CD14-positive monocyte (primary cell): ENCODE measurements at regions not wholly inside any gene's neighbourhood (a gene's known extent, or its start where the extent isn't known, plus 50 kb on each side); places are given as distances from the start of the nearest gene placed in this dataset.

Experiments
- DNase-seq, 3 donors: peaks; one replicate each; pipeline ENCODE4 v3.0.0-alpha.2; 2011 to 2022
- H2AFZ ChIP-seq: 2 replicates; pipeline ENCODE4 v1.6.0; 2012; ENCODE audit warnings: mild to moderate bottlenecking, low read depth, low read length, inconsistent platforms; ENCODE audit not compliant: insufficient read depth, poor library complexity, severe bottlenecking
- H3K27ac ChIP-seq, 2 donors: 1 replicate in 1 of 2; 2 replicates in 1 of 2; pipeline ENCODE4 v1.5.1; 2012 to 2013; ENCODE audit warnings: low read length in 2 of 2, control low read depth in 1 of 2, inconsistent platforms in 1 of 2, low read depth in 1 of 2, mild to moderate bottlenecking in 1 of 2
- H3K27me3 ChIP-seq, 2 donors: one replicate each; pipeline versions ENCODE4 v1.6.0 to v1.6.1; 2011 to 2013; ENCODE audit warnings: low read length in 2 of 2; ENCODE audit not compliant: control insufficient read depth in 2 of 2, insufficient read depth in 2 of 2
- H3K36me3 ChIP-seq, 2 donors: replicated peaks in 1 of 2; 1 replicate in 1 of 2; 2 replicates in 1 of 2; pipeline versions ENCODE4 v1.5.1 to v1.6.1; 2012 to 2013; ENCODE audit warnings: low read length in 2 of 2, control low read depth in 1 of 2, inconsistent platforms in 1 of 2, mild to moderate bottlenecking in 1 of 2; ENCODE audit not compliant: insufficient read depth in 2 of 2, control insufficient read depth in 1 of 2
- H3K4me1 ChIP-seq, 2 donors: 1 replicate in 1 of 2; 2 replicates in 1 of 2; pipeline versions ENCODE4 v1.5.1 to v1.6.1; 2012 to 2013; ENCODE audit warnings: low read length in 2 of 2, control low read depth in 1 of 2, inconsistent platforms in 1 of 2, mild to moderate bottlenecking in 1 of 2, moderate library complexity in 1 of 2; ENCODE audit not compliant: insufficient read depth in 2 of 2, control insufficient read depth in 1 of 2
- H3K4me2 ChIP-seq: replicated peaks from 2 replicates; pipeline ENCODE3; 2012; ENCODE audit warnings: low read length, moderate library complexity, mild to moderate bottlenecking; ENCODE audit not compliant: poor library complexity, severe bottlenecking; ENCODE audit errors: extremely low read depth
- H3K4me3 ChIP-seq, 3 experiments: fragments of 200-600 bp in 1 of 3; sonication (generic) in 1 of 3; replicated peaks in 1 of 3; 1 replicate in 2 of 3; 2 replicates in 1 of 3; pipeline ENCODE4 v1.5.1; 2011 to 2013; ENCODE audit warnings: low read length in 3 of 3, mild to moderate bottlenecking in 3 of 3, control low read depth in 2 of 3, low read depth in 2 of 3, inconsistent platforms in 1 of 3, moderate library complexity in 1 of 3
- H3K79me2 ChIP-seq: 2 replicates; pipeline ENCODE4 v1.6.0; 2012; ENCODE audit warnings: mild to moderate bottlenecking, control low read depth, inconsistent platforms, low read length, moderate library complexity; ENCODE audit not compliant: insufficient read depth
- H3K9ac ChIP-seq: 2 replicates; pipeline ENCODE4 v1.6.0; 2017; ENCODE audit warnings: low read length, mild to moderate bottlenecking; ENCODE audit not compliant: insufficient read depth, poor library complexity, severe bottlenecking
- H3K9me3 ChIP-seq, 2 donors: replicated peaks in 1 of 2; 1 replicate in 1 of 2; 2 replicates in 1 of 2; pipeline versions ENCODE4 v1.5.1 to v1.6.1; 2012 to 2013; ENCODE audit warnings: low read length in 2 of 2, control low read depth in 1 of 2; ENCODE audit not compliant: control insufficient read depth in 1 of 2, insufficient read depth in 1 of 2
- H4K20me1 ChIP-seq: 2 replicates; pipeline ENCODE4 v1.6.0; 2012; ENCODE audit warnings: mild to moderate bottlenecking, low read length, control low read depth, moderate library complexity; ENCODE audit not compliant: insufficient read depth
- H3K27ac Mint-ChIP-seq, 7 donors: one replicate each; pipeline ENCODE4 v1.8.0; 2020; ENCODE audit warnings: mild to moderate bottlenecking in 7 of 7, mixed read lengths in 7 of 7, moderate library complexity in 6 of 7, inconsistent platforms in 2 of 7
- H3K27me3 Mint-ChIP-seq, 3 donors: one replicate each; pipeline ENCODE4 v1.8.0; 2021 to 2022; ENCODE audit warnings: low read depth in 3 of 3, mild to moderate bottlenecking in 3 of 3, mixed read lengths in 3 of 3, moderate library complexity in 3 of 3, inconsistent platforms in 1 of 3
- H3K36me3 Mint-ChIP-seq, 2 donors: one replicate each; pipeline ENCODE4 v1.8.0; 2020; ENCODE audit warnings: mixed read lengths in 2 of 2, inconsistent platforms in 1 of 2, mild to moderate bottlenecking in 1 of 2
- H3K4me1 Mint-ChIP-seq: one replicate; pipeline ENCODE4 v1.8.0; 2020; ENCODE audit warnings: mild to moderate bottlenecking, mixed read lengths
- H3K4me3 Mint-ChIP-seq, 2 donors: one replicate each; pipeline ENCODE4 v1.8.0; 2020; ENCODE audit warnings: mild to moderate bottlenecking in 2 of 2, mixed read lengths in 2 of 2, moderate library complexity in 1 of 2
- H3K9me3 Mint-ChIP-seq, 7 donors: one replicate each; pipeline ENCODE4 v1.8.0; 2020 to 2022; ENCODE audit warnings: mixed read lengths in 7 of 7, mild to moderate bottlenecking in 6 of 7, moderate library complexity in 6 of 7, inconsistent platforms in 2 of 7
- CTCF ChIP-seq: fragments of 200-600 bp; IDR thresholded peaks from one replicate; pipeline ENCODE4 v1.8.0; 2022; ENCODE audit warnings: antibody characterized with exemption, mild to moderate bottlenecking
- WGBS: methylation state at CpG from one replicate; pipeline ENCODE4 v1.1.5; 2013; ENCODE audit warnings: missing lambda C conversion rate; ENCODE audit not compliant: insufficient coverage; 5-methylcytosine and 5-hydroxymethylcytosine counted together
- intact Hi-C, 2 donors: fragments of 100-400 bp; cut with micrococcal nuclease; formaldehyde crosslinking; loops; one replicate each; pipeline versions ENCODE4 v1.15.0 to v1.15.1; 2023

GRCh38 chrX:115902995-115903394 lies 267.5 kb upstream of the AGTR2 start:
- Histone ChIP-seq H3K4me3 (no peak overlapping the region), H3K4me1 (no peaks in the 10 kb centered on the region), H4K20me1 (no peaks in the 10 kb centered on the region), H3K36me3 (no peaks in the 10 kb centered on the region), H3K9me3 (peaks cover 18 to 61% of the 10 kb centered on the region in 2 donors), H3K27me3 (no peaks in the 10 kb centered on the region), H2AFZ (no peak overlapping the region), H3K4me2 (no peak overlapping the region), H3K79me2 (no peaks in the 10 kb centered on the region), H3K27ac (no peak overlapping the region), H3K9ac (no peak overlapping the region)
- Mint-ChIP-seq H3K4me3 (no peak overlapping the region), H3K4me1 (no peaks in the 10 kb centered on the region), H3K27ac (no peak overlapping the region), H3K36me3 (peaks cover 0 to 3% of the 10 kb centered on the region in 2 donors), H3K9me3 (peaks cover 4 to 55% (median 21%) of the 10 kb centered on the region in 7 donors), H3K27me3 (peaks cover 0 to 32% (median 2%) of the 10 kb centered on the region in 3 donors)
- no peak for TF ChIP-seq CTCF
- DNase-seq, result no peak
- 100% methylated on average over 4 of the region's 7 CpGs for WGBS
- intact Hi-C loops, result no loop called here

- H3K9me3 ChIP-seq, result peaks cover 21 to 37% of the 10 kb centered on the region in 2 donors
- H3K79me2 ChIP-seq, result no peaks in the 10 kb centered on the region
- H4K20me1 ChIP-seq, result no peaks in the 10 kb centered on the region
- Mint-ChIP-seq H3K27me3 (peaks cover 0 to 24% (median 2%) of the 10 kb centered on the region in 3 donors), H3K4me1 (no peaks in the 10 kb centered on the region), H3K36me3 (peaks cover 0 to 3% of the 10 kb centered on the region in 2 donors), H3K9me3 (peaks cover 5 to 40% (median 21%) of the 10 kb centered on the region in 7 donors), H3K4me3 (no peak overlapping the region), H3K27ac (no peak overlapping the region)
- no peak overlapping the region for H3K27ac ChIP-seq
- TF ChIP-seq CTCF, result no peak
- no peak for DNase-seq
- H3K4me2 ChIP-seq, result no peak overlapping the region
- intact Hi-C loops, result no loop called here
- WGBS, result no CpG with 5 or more reads among the region's 2 CpGs
- no peak overlapping the region for H2AFZ ChIP-seq
- H3K36me3 ChIP-seq, result no peaks in the 10 kb centered on the region
- no peaks in the 10 kb centered on the region for H3K27me3 ChIP-seq
- no peaks in the 10 kb centered on the region for H3K4me1 ChIP-seq
- H3K9ac ChIP-seq, result no peak overlapping the region
- H3K4me3 ChIP-seq, result no peak overlapping the region
These were observed 264.3 kb upstream of the AGTR2 start for GRCh38 chrX:115906276-115906675.
